NCI-H2171 treated with DMSO at 0.1 percent for 48 hours (cell line): ENCODE measurements at regions not wholly inside any gene's neighbourhood (a gene's known extent, or its start where the extent isn't known, plus 50 kb on each side); places are given as distances from the start of the nearest gene placed in this dataset.

ENCODE experiments used
- DNase-seq: peaks from one replicate; lab custom pipeline; 2025; lab: John Stamatoyannopoulos, UW

- no peak for DNase-seq
Measured at GRCh38 chr12:25714198-25714984, 161.3 kb upstream of the LMNTD1 start.

- no peak for DNase-seq
Measured at GRCh38 chr12:25715102-25715501, 162.0 kb upstream of the LMNTD1 start.

- no peak for DNase-seq
Measured at GRCh38 chr12:25716842-25717241, 163.8 kb upstream of the LMNTD1 start.

- no peak for DNase-seq
Measured at GRCh38 chr12:25717552-25717951, 164.5 kb upstream of the LMNTD1 start.

- DNase-seq: no peak
Measured at GRCh38 chr12:25718081-25718731, 165.1 kb upstream of the LMNTD1 start.

GRCh38 chr12:25719505-25719904, 166.4 kb upstream of the LMNTD1 start:
- no peak for DNase-seq

- DNase-seq: no peak
Measured at GRCh38 chr12:25723336-25723735, 170.3 kb upstream of the LMNTD1 start.

- DNase-seq: no peak
Measured at GRCh38 chr12:25723921-25724491, 170.9 kb upstream of the LMNTD1 start.

- DNase-seq: no peak
Measured at GRCh38 chr12:25725470-25725869, 172.4 kb upstream of the LMNTD1 start.

- no peak for DNase-seq
Measured at GRCh38 chr12:25725931-25726330, 172.8 kb upstream of the LMNTD1 start.

- DNase-seq: no peak
Measured at GRCh38 chr12:25728056-25728595, 175.0 kb upstream of the LMNTD1 start.

GRCh38 chr12:25730489-25731349, 177.6 kb upstream of the LMNTD1 start:
- DNase-seq: no peak

GRCh38 chr12:25733541-25733940, 180.5 kb upstream of the LMNTD1 start:
- no peak for DNase-seq

- no peak for DNase-seq
Measured at GRCh38 chr12:25734529-25735180, 181.6 kb upstream of the LMNTD1 start.

- no peak for DNase-seq
Measured at GRCh38 chr12:25740617-25741016, 187.5 kb upstream of the LMNTD1 start.

GRCh38 chr12:25741917-25742316, 188.8 kb upstream of the LMNTD1 start:
- no peak for DNase-seq

- DNase-seq: no peak
Measured at GRCh38 chr12:25743679-25744215, 190.7 kb upstream of the LMNTD1 start.

GRCh38 chr12:25744313-25744712, 191.2 kb upstream of the LMNTD1 start:
- DNase-seq: no peak

- DNase-seq: no peak
Measured at GRCh38 chr12:25745281-25745680, 192.2 kb upstream of the LMNTD1 start.

GRCh38 chr12:25746131-25746530, 193.0 kb upstream of the LMNTD1 start:
- no peak for DNase-seq

GRCh38 chr12:25752710-25753309, 199.7 kb upstream of the LMNTD1 start:
- no peak for DNase-seq
